ENCODE measurements at regions not wholly inside any gene's neighbourhood (a gene's known extent, or its start where the extent isn't known, plus 50 kb on each side); places are given as distances from the start of the nearest gene placed in this dataset.

GRCh38 chrX:63101879-63102620 lies 249.1 kb downstream of the SPIN4 start:
- H3K4me3 ChIP-seq, result no peak overlapping the region
- TF ChIP-seq CTCF (IDR thresholded peaks at IDR 0.05), result no peak
- TF ChIP-seq POLR2A (IDR thresholded peaks at IDR 0.05), result no peak
- no peak for TF ChIP-seq EP300 (IDR thresholded peaks at IDR 0.05)
- H3K4me1 ChIP-seq, result no peaks in the 10 kb centered on the region
- peaks cover 0 to 6% of the 10 kb centered on the region in 2 donors for H3K27me3 ChIP-seq
- no peaks in the 10 kb centered on the region for H3K36me3 ChIP-seq
- no peaks in the 10 kb centered on the region for H3K9me3 ChIP-seq
- no peak for DNase-seq (ENCODE audit: low spot score in 2 of 2)
- WGBS, 2 donors, result 74 to 79% methylated on average over 6 to 8 of the region's 8 CpGs
- H3K27ac ChIP-seq, result no peak overlapping the region

GRCh38 chrX:63058204-63058603 lies 292.9 kb downstream of the SPIN4 start:
- Histone ChIP-seq H3K27me3 (no peaks in the 10 kb centered on the region), H3K4me1 (no peaks in the 10 kb centered on the region), H3K9me3 (no peaks in the 10 kb centered on the region), H3K4me3 (no peak overlapping the region), H3K36me3 (no peaks in the 10 kb centered on the region), H3K27ac (no peak overlapping the region)
- no peak for DNase-seq (ENCODE audit: low spot score in 2 of 2)
- TF ChIP-seq CTCF (IDR thresholded peaks at IDR 0.05), result no peak
- no peak for TF ChIP-seq POLR2A (IDR thresholded peaks at IDR 0.05)
- TF ChIP-seq EP300 (IDR thresholded peaks at IDR 0.05), result no peak
- WGBS, 2 donors, result 42 to 50% methylated on average over 2 of the region's 2 CpGs

GRCh38 chrX:63050225-63050624 lies 300.9 kb downstream of the SPIN4 start:
- no peak for TF ChIP-seq CTCF (IDR thresholded peaks at IDR 0.05)
- no peak for TF ChIP-seq POLR2A (IDR thresholded peaks at IDR 0.05)
- TF ChIP-seq EP300 (IDR thresholded peaks at IDR 0.05), result no peak
- Histone ChIP-seq H3K4me3 (no peak overlapping the region), H3K27ac (no peak overlapping the region), H3K9me3 (no peaks in the 10 kb centered on the region), H3K4me1 (no peaks in the 10 kb centered on the region), H3K27me3 (no peaks in the 10 kb centered on the region), H3K36me3 (no peaks in the 10 kb centered on the region)
- DNase-seq (ENCODE audit: low spot score in 2 of 2), result no peak
- WGBS, 2 donors, result 40 to 52% methylated on average over 2 of the region's 2 CpGs

GRCh38 chrX:63032811-63033210 lies 318.3 kb downstream of the SPIN4 start:
- H3K27me3 ChIP-seq, result no peaks in the 10 kb centered on the region
- WGBS, 2 donors, result 75 to 80% methylated on average over 2 of the region's 2 CpGs

More at GRCh38 chrX:63032811-63033210, 318.3 kb downstream of the SPIN4 start:
- H3K27ac ChIP-seq, result no peak overlapping the region
- H3K4me3 ChIP-seq, result no peak overlapping the region
- no peak for DNase-seq (ENCODE audit: low spot score in 2 of 2)
- no peaks in the 10 kb centered on the region for H3K36me3 ChIP-seq
- no peaks in the 10 kb centered on the region for H3K4me1 ChIP-seq
- TF ChIP-seq POLR2A (IDR thresholded peaks at IDR 0.05), result no peak
- no peak for TF ChIP-seq CTCF (IDR thresholded peaks at IDR 0.05)
- no peak for TF ChIP-seq EP300 (IDR thresholded peaks at IDR 0.05)
- peaks cover 0 to 8% (median 0%) of the 10 kb centered on the region in 4 donors for H3K9me3 ChIP-seq
